DND-41 (cell line): ENCODE measurements at regions not wholly inside any gene's neighbourhood (a gene's known extent, or its start where the extent isn't known, plus 50 kb on each side); places are given as distances from the start of the nearest gene placed in this dataset.

Experiments
- CTCF ChIP-seq: IDR thresholded peaks from 2 replicates; pipeline ENCODE4 v1.5.1; 2012; ENCODE audit warnings: borderline replicate concordance, low read length, moderate library complexity, mild to moderate bottlenecking; ENCODE audit not compliant: poor library complexity, severe bottlenecking; ENCODE audit errors: extremely low read depth
- EZH2 ChIP-seq: IDR thresholded peaks from 3 replicates; pipeline ENCODE4 v1.6.1; 2012; ENCODE audit warnings: borderline replicate concordance, low read depth, mild to moderate bottlenecking, moderate library complexity, low read length, inconsistent platforms; ENCODE audit not compliant: severe bottlenecking

DNA sequence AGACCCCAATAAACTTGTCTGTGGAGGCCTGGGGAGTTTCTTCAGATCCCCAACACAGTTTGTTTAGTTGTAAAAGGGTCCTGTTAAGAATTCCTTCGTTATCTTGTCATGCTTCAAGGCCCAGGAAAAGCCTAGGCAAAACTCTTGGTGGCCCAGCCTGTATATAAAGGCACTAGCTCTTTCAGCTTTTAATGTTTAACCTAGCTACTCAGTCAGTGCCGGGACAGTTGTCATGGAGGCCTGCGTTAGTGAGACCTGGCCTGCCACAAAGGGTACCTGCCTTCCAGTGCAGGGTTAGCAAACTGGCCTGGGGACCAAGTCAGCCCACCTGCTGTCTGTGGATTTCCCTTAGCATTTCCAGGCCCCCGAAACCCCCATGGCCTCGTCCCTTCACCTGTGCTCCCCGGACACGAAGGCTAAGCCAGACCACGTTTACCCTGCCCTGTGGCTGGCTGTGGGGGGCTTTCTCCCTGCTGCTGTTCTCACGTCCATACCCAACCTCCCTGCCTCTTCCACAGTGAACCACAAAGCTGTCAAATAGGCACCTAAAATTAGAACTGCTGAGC, 96.9 kb upstream of the PPP2R2D start:
- no peak for TF ChIP-seq CTCF
- no peak for TF ChIP-seq EZH2
